MM.1S (cell line): ENCODE measurements at regions not wholly inside any gene's neighbourhood (a gene's known extent, or its start where the extent isn't known, plus 50 kb on each side); places are given as distances from the start of the nearest gene placed in this dataset.
A peak's percentile ranks its signal among the peaks of the same experiment; 100 is the strongest.

Experiments
- CTCF ChIP-seq: fragments of 300-600 bp; sonication (generic); IDR thresholded peaks from 2 replicates; pipeline ENCODE4 v1.5.1; 2016; ENCODE audit warnings: antibody characterized with exemption, low read length, mixed read lengths
- EZH2 ChIP-seq: fragments of 300-600 bp; sonication (generic); optimal IDR thresholded peaks from 2 replicates; pipeline ENCODE3; 2017; ENCODE audit warnings: low read depth, mild to moderate bottlenecking, antibody characterized with exemption, low read length, mixed read lengths
- EZH2phosphoT487 ChIP-seq: fragments of 300-600 bp; sonication (generic); IDR thresholded peaks from 2 replicates; pipeline ENCODE4 v1.6.1; 2018; ENCODE audit warnings: antibody characterized with exemption, low read length

GRCh38 chr1:34547046-34547674, 207.7 kb upstream of the GJB5 start:
- TF ChIP-seq CTCF (peak; percentile 10; the same call in 1 of the 2 replicates), EZH2 (no peak), EZH2phosphoT487 (no peak)
